Testis (tissue), 2 donors: ENCODE measurements at regions not wholly inside any gene's neighbourhood (a gene's known extent, or its start where the extent isn't known, plus 50 kb on each side); places are given as distances from the start of the nearest gene placed in this dataset.
"Not testable (repeated sequence)": the region's sequence is repeated elsewhere in the genome, so short reads cannot be mapped to it uniquely, and the experiment has no call there.

Experiments used
- DNase-seq: peaks from one replicate; pipeline ENCODE4 v3.0.0-alpha.2; 2019
- H3K27ac ChIP-seq, 2 donors: fragments of 200-600 bp; sonication (generic); one replicate each; pipeline ENCODE4 v1.5.1; 2019
- H3K27me3 ChIP-seq: fragments of 200-600 bp; sonication (generic); one replicate; pipeline ENCODE4 v1.5.1; 2019
- H3K36me3 ChIP-seq: fragments of 200-600 bp; sonication (generic); one replicate; pipeline ENCODE4 v1.5.1; 2017; ENCODE audit warnings: low read depth; ENCODE audit errors: missing control alignments
- H3K4me1 ChIP-seq: fragments of 200-600 bp; sonication (generic); one replicate; pipeline ENCODE4 v1.5.1; 2019
- H3K4me3 ChIP-seq, 2 donors: fragments of 200-600 bp; sonication (generic); one replicate each; pipeline ENCODE4 v1.5.1; 2017 to 2019
- H3K9me3 ChIP-seq: fragments of 200-600 bp; sonication (generic); one replicate; pipeline ENCODE4 v1.5.1; 2017
- POLR2A ChIP-seq: fragments of 450-650 bp; IDR thresholded peaks from one replicate; pipeline ENCODE4 v1.6.1; 2017; ENCODE audit warnings: antibody characterized with exemption, mild to moderate bottlenecking, moderate library complexity
- WGBS, 2 donors: methylation state at CpG; one replicate each; pipeline ENCODE4 v1.1.5; 2018; 5-methylcytosine and 5-hydroxymethylcytosine counted together
- intact Hi-C: fragments of 100-400 bp; cut with DNase I; formaldehyde crosslinking; loops from one replicate; pipeline ENCODE4 v1.15.1; 2023; ENCODE audit warnings: low total_unique reads
- TF ChIP-seq, protein P1 (sequence below), 3 experiments: fragments of 450-650 bp in 2 of 3; fragments of 200-600 bp in 1 of 3; sonication (generic) in 1 of 3; IDR thresholded peaks; one replicate each; pipeline ENCODE4 v1.5.1; 2016 to 2019; ENCODE audit warnings: antibody characterized with exemption in 3 of 3, mild to moderate bottlenecking in 2 of 3, moderate library complexity in 1 of 3

DNA sequence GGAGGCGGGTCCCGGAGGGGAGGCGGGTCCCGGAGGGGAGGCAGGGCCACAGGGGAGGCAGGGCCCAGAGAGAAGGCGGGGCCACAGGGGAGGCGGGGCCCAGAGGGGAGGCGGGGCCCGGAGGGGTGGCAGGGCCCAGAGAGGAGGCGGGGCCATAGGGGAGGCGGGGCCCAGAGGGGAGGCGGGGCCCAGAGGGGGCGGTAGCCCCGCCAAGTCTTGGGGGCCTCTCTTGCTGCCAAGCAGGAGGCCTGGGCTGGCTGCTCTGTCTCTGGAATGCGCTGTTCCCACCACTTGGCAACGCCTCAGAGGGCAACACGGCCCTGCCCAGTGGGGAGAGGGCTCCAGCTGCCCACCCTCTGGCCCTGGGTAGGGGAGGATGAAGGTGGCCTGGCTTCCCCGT is 80.5 kb downstream of the YTHDF1 start:
- Histone ChIP-seq H3K9me3 (no peaks in the 10 kb centered on the region), H3K27me3 (no peaks in the 10 kb centered on the region), H3K36me3 (no peaks in the 10 kb centered on the region), H3K4me1 (no peaks in the 10 kb centered on the region), H3K27ac (no peak overlapping the region), H3K4me3 (no peak overlapping the region)
- DNase-seq: no peak
- 77% methylated on average over 11 of the region's 17 CpGs; no CpG with 5 or more reads in 1 of the 2 donors for WGBS, 2 donors
- intact Hi-C loops: no loop called here
- TF ChIP-seq, protein P1, sequence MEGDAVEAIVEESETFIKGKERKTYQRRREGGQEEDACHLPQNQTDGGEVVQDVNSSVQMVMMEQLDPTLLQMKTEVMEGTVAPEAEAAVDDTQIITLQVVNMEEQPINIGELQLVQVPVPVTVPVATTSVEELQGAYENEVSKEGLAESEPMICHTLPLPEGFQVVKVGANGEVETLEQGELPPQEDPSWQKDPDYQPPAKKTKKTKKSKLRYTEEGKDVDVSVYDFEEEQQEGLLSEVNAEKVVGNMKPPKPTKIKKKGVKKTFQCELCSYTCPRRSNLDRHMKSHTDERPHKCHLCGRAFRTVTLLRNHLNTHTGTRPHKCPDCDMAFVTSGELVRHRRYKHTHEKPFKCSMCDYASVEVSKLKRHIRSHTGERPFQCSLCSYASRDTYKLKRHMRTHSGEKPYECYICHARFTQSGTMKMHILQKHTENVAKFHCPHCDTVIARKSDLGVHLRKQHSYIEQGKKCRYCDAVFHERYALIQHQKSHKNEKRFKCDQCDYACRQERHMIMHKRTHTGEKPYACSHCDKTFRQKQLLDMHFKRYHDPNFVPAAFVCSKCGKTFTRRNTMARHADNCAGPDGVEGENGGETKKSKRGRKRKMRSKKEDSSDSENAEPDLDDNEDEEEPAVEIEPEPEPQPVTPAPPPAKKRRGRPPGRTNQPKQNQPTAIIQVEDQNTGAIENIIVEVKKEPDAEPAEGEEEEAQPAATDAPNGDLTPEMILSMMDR (IDR thresholded peaks at IDR 0.05): no peak
- TF ChIP-seq POLR2A: no peak

DNA sequence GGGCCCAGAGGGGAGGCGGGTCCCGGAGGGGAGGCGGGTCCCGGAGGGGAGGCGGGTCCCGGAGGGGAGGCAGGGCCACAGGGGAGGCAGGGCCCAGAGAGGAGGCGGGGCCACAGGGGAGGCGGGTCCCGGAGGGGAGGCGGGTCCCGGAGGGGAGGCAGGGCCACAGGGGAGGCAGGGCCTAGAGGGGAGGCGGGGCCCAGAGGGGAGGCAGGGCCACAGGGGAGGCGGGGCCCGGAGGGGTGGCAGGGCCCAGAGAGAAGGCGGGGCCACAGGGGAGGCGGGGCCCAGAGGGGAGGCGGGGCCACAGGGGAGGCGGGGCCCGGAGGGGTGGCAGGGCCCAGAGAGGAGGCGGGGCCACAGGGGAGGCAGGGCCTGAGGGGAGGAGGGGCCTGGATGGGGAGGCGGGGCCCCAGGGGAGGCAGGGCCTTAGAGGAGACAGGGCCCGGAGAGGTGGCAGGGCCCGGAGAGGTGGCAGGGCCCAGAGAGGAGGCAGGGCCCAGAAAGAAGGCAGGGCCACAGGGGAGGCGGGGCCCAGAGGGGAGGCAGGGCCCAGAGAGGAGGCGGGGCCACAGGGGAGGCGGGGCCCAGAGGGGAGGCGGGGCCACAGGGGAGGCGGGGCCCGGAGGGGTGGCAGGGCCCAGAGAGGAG is 81.1 kb downstream of the YTHDF1 start:
- peak; percentile 43 for DNase-seq
- H3K4me3 ChIP-seq, H3K9me3 ChIP-seq, intact Hi-C loops, H3K4me1 ChIP-seq, H3K36me3 ChIP-seq, H3K27ac ChIP-seq, H3K27me3 ChIP-seq: not testable (repeated sequence)
- 85% methylated on average over 9 of the region's 29 CpGs; no CpG with 5 or more reads in 1 of the 2 donors for WGBS, 2 donors

DNA sequence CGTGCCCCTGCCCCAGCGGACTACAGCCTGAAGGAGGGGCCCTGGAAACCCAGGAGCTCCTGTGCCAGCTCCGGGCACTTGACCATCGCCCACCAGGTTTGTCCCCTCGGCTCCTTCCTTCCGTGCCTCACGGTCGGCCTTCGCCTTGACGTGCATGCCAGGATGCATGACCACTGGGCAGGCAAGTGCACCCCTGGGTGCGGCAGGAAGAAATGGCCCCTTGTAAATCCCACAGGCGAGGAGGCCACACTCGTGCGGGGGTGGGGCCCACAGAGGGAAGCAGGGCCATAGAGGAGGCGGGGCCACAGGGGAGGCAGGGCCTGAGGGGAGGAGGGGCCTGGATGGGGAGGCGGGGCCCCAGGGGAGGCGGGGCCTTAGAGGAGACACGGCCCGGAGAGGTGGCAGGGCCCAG is 81.7 kb downstream of the YTHDF1 start:
- intact Hi-C loops: no loop called here
- Histone ChIP-seq H3K36me3 (no peaks in the 10 kb centered on the region), H3K4me3 (no peak overlapping the region), H3K4me1 (no peaks in the 10 kb centered on the region), H3K27me3 (no peaks in the 10 kb centered on the region), H3K27ac (no peak overlapping the region), H3K9me3 (no peaks in the 10 kb centered on the region)
- WGBS, 2 donors: 70% methylated on average over 12 to 19 of the region's 19 CpGs
- no peak for TF ChIP-seq POLR2A
- TF ChIP-seq, protein P1 (IDR thresholded peaks at IDR 0.05): no peak
- DNase-seq: peak; percentile 59

DNA sequence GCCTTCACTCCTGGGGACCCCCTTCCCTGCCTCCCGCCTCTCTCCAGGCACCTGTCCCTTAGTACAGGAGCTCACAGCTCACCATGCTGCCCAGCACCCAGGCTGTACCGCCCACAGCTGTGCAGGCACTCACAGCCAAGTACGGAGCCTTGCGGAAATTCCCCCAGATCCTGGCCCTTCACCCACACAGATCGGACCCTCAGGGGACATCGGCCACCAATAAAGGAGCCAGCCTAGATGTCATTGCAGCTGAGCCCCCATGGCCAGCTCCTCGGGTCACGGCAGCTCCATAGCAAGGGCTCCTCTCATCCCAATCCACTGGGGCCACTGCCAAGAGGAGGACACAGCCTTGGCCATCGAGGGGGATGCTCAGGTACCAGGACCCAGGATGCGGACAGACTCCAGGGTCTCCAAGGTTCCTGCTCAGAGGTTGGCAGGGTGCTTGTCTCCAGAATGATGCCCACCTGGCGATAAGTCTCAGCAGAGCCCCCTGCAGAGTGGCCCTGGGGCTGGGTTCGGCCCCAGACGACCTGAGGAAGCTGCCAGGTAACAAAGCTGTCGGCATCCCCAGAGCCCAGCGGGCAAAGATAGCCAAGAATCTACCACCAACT is 82.3 kb downstream of the YTHDF1 start:
- Histone ChIP-seq H3K9me3 (no peaks in the 10 kb centered on the region), H3K27me3 (no peaks in the 10 kb centered on the region), H3K4me3 (no peak overlapping the region), H3K36me3 (no peaks in the 10 kb centered on the region), H3K27ac (no peak overlapping the region), H3K4me1 (no peaks in the 10 kb centered on the region)
- DNase-seq: no peak
- no peak for TF ChIP-seq POLR2A
- TF ChIP-seq, protein P1 (IDR thresholded peaks at IDR 0.05): no peak
- WGBS, 2 donors: 79 to 89% methylated on average over 9 to 15 of the region's 15 CpGs
- intact Hi-C loops: no loop called here

DNA sequence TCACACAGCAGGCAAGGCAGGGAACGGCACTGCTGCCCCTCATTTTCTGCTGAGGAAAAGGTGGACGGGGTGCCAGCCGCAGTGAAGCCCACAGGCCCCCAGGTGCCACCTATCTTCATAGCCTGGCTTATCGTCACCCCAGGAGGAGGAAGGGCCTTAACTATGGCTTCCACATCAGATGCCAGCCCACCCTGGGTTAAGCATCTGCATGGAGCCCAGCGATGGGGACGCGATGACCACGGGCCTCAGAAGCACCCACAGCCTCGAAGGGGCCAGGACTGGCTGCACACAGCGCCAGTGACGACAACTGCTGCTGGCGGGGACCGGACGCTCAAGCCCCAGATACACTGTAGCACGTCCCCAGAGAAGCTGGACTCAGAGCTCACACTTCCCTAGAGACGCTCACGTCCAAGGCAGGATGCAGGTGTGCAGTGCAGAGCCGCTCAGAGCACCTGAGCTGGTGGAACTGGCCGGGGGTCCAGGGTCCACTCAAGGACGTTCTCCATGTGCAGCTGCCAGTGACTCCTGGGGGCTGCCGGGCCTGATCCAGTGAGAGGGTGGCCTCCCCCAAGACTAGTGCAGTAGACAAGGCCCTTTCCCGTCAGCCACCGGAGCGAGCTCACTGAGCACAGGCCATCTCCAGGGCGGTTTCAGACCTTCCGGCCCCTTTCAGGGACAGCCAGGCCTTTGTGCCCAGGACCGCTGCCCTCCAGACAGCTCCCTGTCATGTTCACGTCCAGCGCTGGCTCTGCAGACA is 83.0 kb downstream of the YTHDF1 start:
- H3K36me3 ChIP-seq: no peaks in the 10 kb centered on the region
- intact Hi-C loops: no loop called here
- H3K27ac ChIP-seq: no peak overlapping the region
- H3K27me3 ChIP-seq: no peaks in the 10 kb centered on the region
- no peak overlapping the region for H3K4me3 ChIP-seq
- no peaks in the 10 kb centered on the region for H3K4me1 ChIP-seq
- no peak for DNase-seq
- TF ChIP-seq, protein P1 (IDR thresholded peaks at IDR 0.05): no peak
- no peak for TF ChIP-seq POLR2A
- WGBS, 2 donors: 82 to 84% methylated on average over 4 to 28 of the region's 29 CpGs
- no peaks in the 10 kb centered on the region for H3K9me3 ChIP-seq
